ENCODE measurements at regions not wholly inside any gene's neighbourhood (a gene's known extent, or its start where the extent isn't known, plus 50 kb on each side); places are given as distances from the start of the nearest gene placed in this dataset.

DNA sequence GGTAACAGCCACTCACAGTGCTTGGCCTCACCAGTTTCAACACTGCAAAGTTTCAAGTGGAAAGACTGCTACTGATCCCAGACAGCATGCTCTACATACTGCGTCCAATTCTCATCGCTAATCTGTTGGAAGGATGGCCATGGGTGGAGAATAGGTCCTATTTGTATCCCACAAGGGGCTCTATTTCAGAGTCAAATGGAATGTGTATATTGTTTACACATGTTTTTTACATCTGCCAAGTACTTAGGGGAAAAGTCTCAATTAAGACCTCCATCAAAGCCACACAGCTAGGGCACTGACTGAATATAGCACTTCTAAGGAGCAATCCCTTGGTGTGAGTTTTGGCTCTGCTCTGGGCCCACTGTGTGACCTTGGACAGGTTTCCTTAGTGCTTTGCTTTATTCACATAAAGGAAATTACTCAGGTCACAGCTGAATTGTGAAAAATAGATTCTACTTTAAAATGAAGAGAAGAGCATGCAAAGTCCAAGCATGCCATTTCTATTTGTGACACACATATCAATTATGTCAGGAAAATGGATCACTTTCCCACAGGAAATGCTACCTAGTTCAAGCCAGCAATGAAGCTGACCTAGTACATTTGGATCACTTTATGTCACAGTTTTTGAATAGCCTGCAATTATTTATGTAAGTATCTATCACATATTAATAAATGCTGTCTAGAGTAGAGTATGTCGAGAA is 112.9 kb upstream of the STK17B start:
- Histone ChIP-seq H2BK5ac (ENCODE audit: insufficient read length, low read length) (no peak overlapping the region), H2BK20ac (ENCODE audit: low read depth, low read length, poor library complexity, severe bottlenecking) (no peak overlapping the region), H3K23ac (ENCODE audit: insufficient read length, low read depth, low read length) (no peak overlapping the region), H4K5ac (ENCODE audit: insufficient read length, low read depth, low read length) (no peak overlapping the region), H2AK5ac (ENCODE audit: insufficient read length, low read length) (no peak overlapping the region), H2BK15ac (ENCODE audit: low read depth, low read length) (no peak overlapping the region), H2AFZ (ENCODE audit: low read length) (no peak overlapping the region), H3K4ac (ENCODE audit: low read depth, low read length) (no peak overlapping the region), H3T11ph (ENCODE audit: low read length) (no peak overlapping the region), H4K91ac (ENCODE audit: insufficient read length, low read depth, low read length) (no peak overlapping the region), H3K27ac (ENCODE audit: insufficient read length, low read depth, low read length) (no peak overlapping the region), H3K14ac (ENCODE audit: insufficient read depth, low read length) (no peak overlapping the region), H3K18ac (ENCODE audit: insufficient read length, low read depth, low read length) (no peak overlapping the region), H2BK12ac (ENCODE audit: insufficient read length, low read depth, low read length) (no peak overlapping the region), H3K9me3 (ENCODE audit: control insufficient read depth, low read depth, low read length) (no peaks in the 10 kb centered on the region), H4K8ac (replicated peaks; ENCODE audit: insufficient read length, low read depth, low read length) (no peak overlapping the region), H3K27me3 (ENCODE audit: insufficient read depth, low read length) (no peaks in the 10 kb centered on the region), H3K4me1 (ENCODE audit: insufficient read depth, low read length) (no peaks in the 10 kb centered on the region), H3K56ac (ENCODE audit: insufficient read length, low read depth, low read length) (no peak overlapping the region), H3K4me2 (ENCODE audit: insufficient read depth, insufficient read length, low read length) (no peak overlapping the region), H3K79me1 (ENCODE audit: insufficient read depth, low read depth, low read length, poor library complexity, severe bottlenecking) (no peaks in the 10 kb centered on the region), H2BK120ac (ENCODE audit: low read depth, low read length, poor library complexity, severe bottlenecking) (no peak overlapping the region), H4K20me1 (ENCODE audit: control insufficient read depth, insufficient read depth, insufficient read length) (no peaks in the 10 kb centered on the region), H3K23me2 (ENCODE audit: insufficient read length, low read depth, low read length, poor library complexity, severe bottlenecking) (no peaks in the 10 kb centered on the region), H3K9ac (ENCODE audit: extremely low read depth, insufficient read length, low read length) (no peak overlapping the region), H3K79me2 (ENCODE audit: insufficient read depth, low read length) (no peaks in the 10 kb centered on the region)
- TF ChIP-seq, protein P1, sequence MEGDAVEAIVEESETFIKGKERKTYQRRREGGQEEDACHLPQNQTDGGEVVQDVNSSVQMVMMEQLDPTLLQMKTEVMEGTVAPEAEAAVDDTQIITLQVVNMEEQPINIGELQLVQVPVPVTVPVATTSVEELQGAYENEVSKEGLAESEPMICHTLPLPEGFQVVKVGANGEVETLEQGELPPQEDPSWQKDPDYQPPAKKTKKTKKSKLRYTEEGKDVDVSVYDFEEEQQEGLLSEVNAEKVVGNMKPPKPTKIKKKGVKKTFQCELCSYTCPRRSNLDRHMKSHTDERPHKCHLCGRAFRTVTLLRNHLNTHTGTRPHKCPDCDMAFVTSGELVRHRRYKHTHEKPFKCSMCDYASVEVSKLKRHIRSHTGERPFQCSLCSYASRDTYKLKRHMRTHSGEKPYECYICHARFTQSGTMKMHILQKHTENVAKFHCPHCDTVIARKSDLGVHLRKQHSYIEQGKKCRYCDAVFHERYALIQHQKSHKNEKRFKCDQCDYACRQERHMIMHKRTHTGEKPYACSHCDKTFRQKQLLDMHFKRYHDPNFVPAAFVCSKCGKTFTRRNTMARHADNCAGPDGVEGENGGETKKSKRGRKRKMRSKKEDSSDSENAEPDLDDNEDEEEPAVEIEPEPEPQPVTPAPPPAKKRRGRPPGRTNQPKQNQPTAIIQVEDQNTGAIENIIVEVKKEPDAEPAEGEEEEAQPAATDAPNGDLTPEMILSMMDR (conservative IDR thresholded peaks at IDR 0.05) = no peak
- peaks cover 3 to 8% of the 10 kb centered on the region in 2 experiments for H3K9me3 Mint-ChIP-seq
- peaks cover 6% of the 10 kb centered on the region in 2 experiments for H3K4me1 Mint-ChIP-seq
- WGBS (ENCODE audit: extremely low coverage, insufficient read length, low lambda C conversion rate) = no CpG with 5 or more reads among the region's 3 CpGs
- peaks cover 3 to 5% (median 5%) of the 10 kb centered on the region in 3 experiments; a peak in 6 of 7 replicates for H3K36me3 Mint-ChIP-seq (ENCODE audit: insufficient read depth in 1 of 3, low read depth in 3 of 3)
- H3K27ac Mint-ChIP-seq = no peak overlapping the region
- H3K4me3 Mint-ChIP-seq = no peak overlapping the region
- H3K27me3 Mint-ChIP-seq (ENCODE audit: low read depth) = no peaks in the 10 kb centered on the region
- no peak for DNase-seq

Data from H9 (cell line).